Neural progenitor cell (in vitro differentiated cells): ENCODE measurements at regions not wholly inside any gene's neighbourhood (a gene's known extent, or its start where the extent isn't known, plus 50 kb on each side); places are given as distances from the start of the nearest gene placed in this dataset.

Source experiments
- EZH2 ChIP-seq: fragments of 200-600 bp; sonication (generic); IDR thresholded peaks from 2 replicates; pipeline ENCODE4 v1.6.1; 2017; ENCODE audit warnings: antibody characterized with exemption, mild to moderate bottlenecking, moderate library complexity
- EZH2phosphoT487 ChIP-seq: fragments of 200-600 bp; sonication (generic); IDR thresholded peaks from 2 replicates; pipeline ENCODE4 v1.6.1; 2017; ENCODE audit warnings: antibody characterized with exemption
- TF ChIP-seq, protein P1 (sequence below): fragments of 200-600 bp; sonication (generic); IDR thresholded peaks from 2 replicates; pipeline ENCODE4 v1.5.1; 2017; ENCODE audit warnings: antibody characterized with exemption, mild to moderate bottlenecking

DNA sequence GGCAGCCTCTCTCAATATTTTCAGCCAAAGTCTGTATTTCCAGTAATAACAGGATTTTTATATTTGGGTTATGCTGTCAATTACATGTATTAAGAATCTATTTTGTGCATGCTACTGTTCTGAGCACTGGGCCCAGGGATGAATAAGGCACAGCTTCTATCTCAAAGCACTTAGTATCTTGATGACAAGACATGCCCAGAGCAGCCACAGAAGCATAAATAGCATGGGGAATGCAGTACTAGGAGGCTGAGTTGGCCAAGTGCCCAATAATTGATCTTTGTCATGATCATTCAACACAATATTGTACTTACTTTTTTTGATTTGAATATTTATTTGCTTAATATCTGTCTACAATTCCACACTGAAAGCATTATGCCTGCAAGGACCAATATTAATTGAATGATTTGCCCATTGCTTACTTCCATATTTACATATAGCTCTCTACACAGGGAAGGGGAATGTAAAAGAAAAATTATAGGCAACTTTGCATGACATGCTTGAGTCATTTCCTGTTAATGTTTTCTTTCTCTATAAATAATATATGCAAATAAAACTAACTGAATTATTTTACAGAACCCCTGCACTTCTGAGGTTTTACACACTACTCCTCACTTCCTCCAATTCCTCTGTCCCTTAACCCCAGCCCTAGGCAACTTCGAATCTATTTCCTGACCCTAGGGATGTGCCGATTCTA, 298.9 kb upstream of the BMP2 start:
- TF ChIP-seq, protein P1, sequence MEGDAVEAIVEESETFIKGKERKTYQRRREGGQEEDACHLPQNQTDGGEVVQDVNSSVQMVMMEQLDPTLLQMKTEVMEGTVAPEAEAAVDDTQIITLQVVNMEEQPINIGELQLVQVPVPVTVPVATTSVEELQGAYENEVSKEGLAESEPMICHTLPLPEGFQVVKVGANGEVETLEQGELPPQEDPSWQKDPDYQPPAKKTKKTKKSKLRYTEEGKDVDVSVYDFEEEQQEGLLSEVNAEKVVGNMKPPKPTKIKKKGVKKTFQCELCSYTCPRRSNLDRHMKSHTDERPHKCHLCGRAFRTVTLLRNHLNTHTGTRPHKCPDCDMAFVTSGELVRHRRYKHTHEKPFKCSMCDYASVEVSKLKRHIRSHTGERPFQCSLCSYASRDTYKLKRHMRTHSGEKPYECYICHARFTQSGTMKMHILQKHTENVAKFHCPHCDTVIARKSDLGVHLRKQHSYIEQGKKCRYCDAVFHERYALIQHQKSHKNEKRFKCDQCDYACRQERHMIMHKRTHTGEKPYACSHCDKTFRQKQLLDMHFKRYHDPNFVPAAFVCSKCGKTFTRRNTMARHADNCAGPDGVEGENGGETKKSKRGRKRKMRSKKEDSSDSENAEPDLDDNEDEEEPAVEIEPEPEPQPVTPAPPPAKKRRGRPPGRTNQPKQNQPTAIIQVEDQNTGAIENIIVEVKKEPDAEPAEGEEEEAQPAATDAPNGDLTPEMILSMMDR = no peak
- no peak for TF ChIP-seq EZH2phosphoT487
- TF ChIP-seq EZH2 = no peak
